ENCODE measurements at regions not wholly inside any gene's neighbourhood (a gene's known extent, or its start where the extent isn't known, plus 50 kb on each side); places are given as distances from the start of the nearest gene placed in this dataset.

GRCh38 chr1:96633695-96634094, 87.9 kb upstream of the PTBP2 start:
- DNase-seq (no peak), ATAC-seq (no peak)
- Mint-ChIP-seq H3K36me3 (no peaks in the 10 kb centered on the region), H3K4me3 (no peak overlapping the region), H3K27ac (no peak overlapping the region), H3K4me1 (no peaks in the 10 kb centered on the region), H3K27me3 (ENCODE audit: low read depth in 2 of 2) (no peaks in the 10 kb centered on the region), H3K9me3 (peaks cover 0 to 2% of the 10 kb centered on the region in 2 donors)
- no peaks in the 10 kb centered on the region for H3K4me1 ChIP-seq (ENCODE audit: control insufficient read depth, insufficient read depth, low read length)
- H3K36me3 ChIP-seq (ENCODE audit: control insufficient read depth, insufficient read depth, low read length) = no peaks in the 10 kb centered on the region
- no peak overlapping the region for H3K27ac ChIP-seq (ENCODE audit: low read length)
- TF ChIP-seq, protein P1, sequence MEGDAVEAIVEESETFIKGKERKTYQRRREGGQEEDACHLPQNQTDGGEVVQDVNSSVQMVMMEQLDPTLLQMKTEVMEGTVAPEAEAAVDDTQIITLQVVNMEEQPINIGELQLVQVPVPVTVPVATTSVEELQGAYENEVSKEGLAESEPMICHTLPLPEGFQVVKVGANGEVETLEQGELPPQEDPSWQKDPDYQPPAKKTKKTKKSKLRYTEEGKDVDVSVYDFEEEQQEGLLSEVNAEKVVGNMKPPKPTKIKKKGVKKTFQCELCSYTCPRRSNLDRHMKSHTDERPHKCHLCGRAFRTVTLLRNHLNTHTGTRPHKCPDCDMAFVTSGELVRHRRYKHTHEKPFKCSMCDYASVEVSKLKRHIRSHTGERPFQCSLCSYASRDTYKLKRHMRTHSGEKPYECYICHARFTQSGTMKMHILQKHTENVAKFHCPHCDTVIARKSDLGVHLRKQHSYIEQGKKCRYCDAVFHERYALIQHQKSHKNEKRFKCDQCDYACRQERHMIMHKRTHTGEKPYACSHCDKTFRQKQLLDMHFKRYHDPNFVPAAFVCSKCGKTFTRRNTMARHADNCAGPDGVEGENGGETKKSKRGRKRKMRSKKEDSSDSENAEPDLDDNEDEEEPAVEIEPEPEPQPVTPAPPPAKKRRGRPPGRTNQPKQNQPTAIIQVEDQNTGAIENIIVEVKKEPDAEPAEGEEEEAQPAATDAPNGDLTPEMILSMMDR (IDR thresholded peaks at IDR 0.05) = no peak
- H3K27me3 ChIP-seq (ENCODE audit: control insufficient read depth, insufficient read depth, low read length) = no peaks in the 10 kb centered on the region
- intact Hi-C loops (cut with micrococcal nuclease) = no loop called here
- no peak overlapping the region for H3K4me3 ChIP-seq (ENCODE audit: low read length)
- WGBS (ENCODE audit: insufficient coverage) = 75% methylated on average over 2 of the region's 3 CpGs
- no peaks in the 10 kb centered on the region for H3K9me3 ChIP-seq (ENCODE audit: control insufficient read depth, insufficient read depth, low read length)

DNA sequence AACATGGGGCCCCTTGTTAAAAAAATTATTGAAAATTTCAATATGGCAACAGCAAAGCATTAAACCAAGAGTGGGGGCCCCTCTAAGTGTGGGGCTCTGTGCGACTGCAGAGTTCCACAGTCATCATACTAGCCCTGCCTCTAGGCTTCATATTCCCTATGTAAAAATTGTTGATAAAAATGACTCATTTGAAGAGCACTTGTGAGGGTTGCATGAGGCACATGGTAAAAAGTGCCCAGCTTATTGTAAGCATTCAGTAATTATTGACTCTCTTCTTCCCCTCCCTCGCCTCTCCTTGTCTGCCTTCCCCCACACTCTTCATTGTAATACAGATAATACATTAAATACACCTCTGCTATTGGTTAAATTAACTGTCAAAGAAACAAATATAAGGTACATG, 86.7 kb upstream of the PTBP2 start:
- peaks cover 0 to 2% of the 10 kb centered on the region in 2 donors for H3K9me3 Mint-ChIP-seq
- ATAC-seq = no peak
- no peaks in the 10 kb centered on the region for H3K4me1 Mint-ChIP-seq
- Histone ChIP-seq H3K27me3 (ENCODE audit: control insufficient read depth, insufficient read depth, low read length) (no peaks in the 10 kb centered on the region), H3K9me3 (ENCODE audit: control insufficient read depth, insufficient read depth, low read length) (no peaks in the 10 kb centered on the region), H3K36me3 (ENCODE audit: control insufficient read depth, insufficient read depth, low read length) (no peaks in the 10 kb centered on the region), H3K4me1 (ENCODE audit: control insufficient read depth, insufficient read depth, low read length) (no peaks in the 10 kb centered on the region), H3K4me3 (ENCODE audit: low read length) (no peak overlapping the region), H3K27ac (ENCODE audit: low read length) (no peak overlapping the region)
- intact Hi-C loops (cut with micrococcal nuclease) = no loop called here
- no peaks in the 10 kb centered on the region for H3K36me3 Mint-ChIP-seq
- TF ChIP-seq, protein P1 (IDR thresholded peaks at IDR 0.05) = no peak
- no peak overlapping the region for H3K4me3 Mint-ChIP-seq
- no peak overlapping the region for H3K27ac Mint-ChIP-seq
- H3K27me3 Mint-ChIP-seq (ENCODE audit: low read depth in 2 of 2) = no peaks in the 10 kb centered on the region
- DNase-seq = no peak
- 100% methylated on average over 1 of the region's 2 CpGs for WGBS (ENCODE audit: insufficient coverage)

GRCh38 chr1:96641282-96641681, 80.3 kb upstream of the PTBP2 start:
- TF ChIP-seq, protein P1 (IDR thresholded peaks at IDR 0.05) = no peak
- peaks cover 0 to 4% of the 10 kb centered on the region in 2 donors for H3K9me3 Mint-ChIP-seq
- ATAC-seq (no peak), DNase-seq (no peak)
- Histone ChIP-seq H3K9me3 (ENCODE audit: control insufficient read depth, insufficient read depth, low read length) (no peaks in the 10 kb centered on the region), H3K36me3 (ENCODE audit: control insufficient read depth, insufficient read depth, low read length) (no peaks in the 10 kb centered on the region), H3K4me3 (ENCODE audit: low read length) (no peak overlapping the region), H3K4me1 (ENCODE audit: control insufficient read depth, insufficient read depth, low read length) (no peaks in the 10 kb centered on the region), H3K27me3 (ENCODE audit: control insufficient read depth, insufficient read depth, low read length) (peaks cover 2% of the 10 kb centered on the region), H3K27ac (ENCODE audit: low read length) (no peak overlapping the region)
- no peaks in the 10 kb centered on the region for H3K36me3 Mint-ChIP-seq
- no peak overlapping the region for H3K27ac Mint-ChIP-seq
- H3K4me1 Mint-ChIP-seq = no peaks in the 10 kb centered on the region
- H3K4me3 Mint-ChIP-seq = no peak overlapping the region
- H3K27me3 Mint-ChIP-seq (ENCODE audit: low read depth in 2 of 2) = no peaks in the 10 kb centered on the region
- WGBS (ENCODE audit: insufficient coverage) = 96% methylated on average over 3 of the region's 3 CpGs
- intact Hi-C loops (cut with micrococcal nuclease) = no loop called here

GRCh38 chr1:96643519-96643918, 78.1 kb upstream of the PTBP2 start:
- TF ChIP-seq, protein P1 (IDR thresholded peaks at IDR 0.05) = no peak
- Mint-ChIP-seq H3K27me3 (ENCODE audit: low read depth in 2 of 2) (no peaks in the 10 kb centered on the region), H3K4me3 (no peak overlapping the region), H3K9me3 (peaks cover 0 to 4% of the 10 kb centered on the region in 2 donors), H3K27ac (no peak overlapping the region), H3K36me3 (no peaks in the 10 kb centered on the region), H3K4me1 (no peaks in the 10 kb centered on the region)
- no peaks in the 10 kb centered on the region for H3K9me3 ChIP-seq (ENCODE audit: control insufficient read depth, insufficient read depth, low read length)
- intact Hi-C loops (cut with micrococcal nuclease) = no loop called here
- 50% methylated on average over 1 of the region's 1 CpG for WGBS (ENCODE audit: insufficient coverage)
- H3K4me3 ChIP-seq (ENCODE audit: low read length) = no peak overlapping the region
- ATAC-seq (no peak), DNase-seq (no peak)
- peaks cover 2% of the 10 kb centered on the region for H3K27me3 ChIP-seq (ENCODE audit: control insufficient read depth, insufficient read depth, low read length)
- H3K4me1 ChIP-seq (ENCODE audit: control insufficient read depth, insufficient read depth, low read length) = no peaks in the 10 kb centered on the region
- no peak overlapping the region for H3K27ac ChIP-seq (ENCODE audit: low read length)
- no peaks in the 10 kb centered on the region for H3K36me3 ChIP-seq (ENCODE audit: control insufficient read depth, insufficient read depth, low read length)
